ENCODE measurements at regions not wholly inside any gene's neighbourhood (a gene's known extent, or its start where the extent isn't known, plus 50 kb on each side); places are given as distances from the start of the nearest gene placed in this dataset.

DNA sequence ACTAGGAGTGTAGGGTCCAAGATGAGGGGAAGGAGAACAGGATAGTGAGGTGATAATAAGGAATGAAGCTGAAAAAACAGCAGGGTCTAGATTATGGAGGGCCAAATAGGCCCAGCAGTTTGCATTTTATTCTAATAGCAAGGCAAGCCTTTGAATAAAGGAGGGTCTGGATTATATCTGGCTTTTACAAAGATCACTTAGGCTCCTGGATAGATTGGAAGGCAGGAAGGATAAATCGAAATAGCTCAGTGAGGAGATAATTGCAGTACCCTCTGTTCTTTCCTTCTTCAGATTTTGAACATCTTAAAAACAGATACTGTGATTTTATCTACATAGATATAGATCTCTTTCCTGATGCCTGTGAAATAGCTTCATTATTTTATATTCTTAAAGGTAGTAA lies 53.8 kb upstream of the PTGFR start:
- no peak for DNase-seq

DNA sequence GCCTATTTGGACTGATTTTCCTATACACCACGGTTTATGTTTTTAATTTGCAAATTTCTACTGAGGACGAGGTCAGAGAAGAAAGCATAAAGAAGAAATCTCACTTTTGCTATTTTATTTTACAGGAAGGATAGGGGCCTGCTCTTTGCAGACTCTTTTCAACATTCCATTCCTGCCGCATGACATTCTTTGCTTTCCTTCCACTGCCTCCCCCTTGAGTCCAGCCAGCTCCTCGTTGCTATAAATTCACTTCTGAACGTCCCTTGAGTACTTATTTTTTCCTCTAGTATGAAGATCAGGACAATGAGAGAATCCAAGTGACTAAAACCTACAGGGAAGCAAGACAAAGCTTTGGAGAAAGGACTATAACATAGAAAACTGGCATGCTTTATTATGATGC lies 53.4 kb upstream of the PTGFR start:
- no peak for DNase-seq

DNA sequence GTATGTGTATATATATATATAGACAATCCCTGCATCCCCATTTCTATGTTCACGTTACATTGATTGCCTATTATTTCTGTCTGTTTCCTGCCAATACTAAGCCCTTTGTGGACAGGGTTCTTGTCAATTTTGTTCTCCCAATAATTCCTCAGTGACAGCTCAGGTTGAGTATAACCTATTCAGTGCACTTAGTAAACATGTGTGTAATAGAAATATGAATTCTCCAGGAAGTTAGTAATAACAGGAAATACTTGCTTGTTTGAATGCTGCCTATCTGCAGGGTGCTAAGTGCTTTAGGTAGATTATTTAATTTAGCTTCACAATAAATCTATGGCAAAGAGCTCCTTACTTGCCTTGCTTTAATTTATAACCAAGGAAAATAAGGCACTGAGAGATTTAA lies 52.8 kb upstream of the PTGFR start:
- no peak for DNase-seq

DNA sequence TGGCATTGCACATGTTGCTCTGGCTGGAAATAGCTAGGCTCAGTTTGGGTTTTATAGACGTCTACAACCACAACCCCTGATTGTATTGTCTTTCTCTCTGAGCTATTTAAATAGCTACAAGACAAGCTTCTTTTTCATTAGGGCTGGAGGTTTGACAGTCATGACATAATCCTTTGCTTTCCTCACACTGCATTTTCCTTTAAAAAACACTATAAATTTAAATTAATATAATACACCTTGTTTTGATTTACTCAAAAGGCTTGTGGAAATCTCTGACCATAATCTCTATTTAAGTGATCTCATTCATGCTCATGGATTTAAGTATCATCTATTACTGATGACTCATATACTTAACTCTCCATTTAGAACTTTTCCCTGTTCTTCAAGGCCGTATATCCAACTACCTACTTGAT lies 50.4 kb upstream of the PTGFR start:
- DNase-seq, result no peak
